ENCODE measurements at regions not wholly inside any gene's neighbourhood (a gene's known extent, or its start where the extent isn't known, plus 50 kb on each side); places are given as distances from the start of the nearest gene placed in this dataset.

- TF ChIP-seq CTCF (IDR thresholded peaks at IDR 0.05): no peak
- TF ChIP-seq POLR2AphosphoS5 (IDR thresholded peaks at IDR 0.05): no peak
- TF ChIP-seq POLR2A (IDR thresholded peaks at IDR 0.05): no peak
- TF ChIP-seq EP300 (IDR thresholded peaks at IDR 0.05; ENCODE audit: low read depth): no peak
Measured at GRCh38 chr1:208722592-208722991, 478.4 kb upstream of the PLXNA2 start.
